Glutamatergic neuron (in vitro differentiated cells): ENCODE measurements at regions not wholly inside any gene's neighbourhood (a gene's known extent, or its start where the extent isn't known, plus 50 kb on each side); places are given as distances from the start of the nearest gene placed in this dataset.
A peak's percentile ranks its signal among the peaks of the same experiment; 100 is the strongest.

Source experiments
- DNase-seq: peaks from one replicate; pipeline ENCODE4 v3.0.0; 2022
- H3K27ac Mint-ChIP-seq: one replicate; pipeline ENCODE4 v1.8.0; 2020; ENCODE audit warnings: mild to moderate bottlenecking, mixed read lengths, inconsistent platforms; ENCODE audit not compliant: unreplicated experiment
- H3K27me3 Mint-ChIP-seq: one replicate; pipeline ENCODE4 v1.8.0; 2020; ENCODE audit warnings: mild to moderate bottlenecking, moderate library complexity, mixed read lengths, inconsistent platforms; ENCODE audit not compliant: unreplicated experiment
- H3K36me3 Mint-ChIP-seq: one replicate; pipeline ENCODE4 v1.8.0; 2020; ENCODE audit warnings: mild to moderate bottlenecking, mixed read lengths, inconsistent platforms; ENCODE audit not compliant: unreplicated experiment
- H3K4me1 Mint-ChIP-seq: one replicate; pipeline ENCODE4 v1.8.0; 2020; ENCODE audit warnings: mild to moderate bottlenecking, low read depth, mixed read lengths, inconsistent platforms; ENCODE audit not compliant: unreplicated experiment
- H3K4me3 Mint-ChIP-seq: one replicate; pipeline ENCODE4 v1.8.0; 2020; ENCODE audit warnings: mild to moderate bottlenecking, mixed read lengths, inconsistent platforms; ENCODE audit not compliant: unreplicated experiment
- H3K9me3 Mint-ChIP-seq: one replicate; pipeline ENCODE4 v1.8.0; 2020; ENCODE audit warnings: mild to moderate bottlenecking, moderate library complexity, mixed read lengths, inconsistent platforms; ENCODE audit not compliant: unreplicated experiment
- CTCF ChIP-seq: fragments of 200-600 bp; sonication (generic); IDR thresholded peaks from one replicate; pipeline ENCODE4 v1.5.0; 2021; ENCODE audit not compliant: partially characterized antibody, unreplicated experiment

GRCh38 chr7:32154797-32155196, 84.6 kb upstream of the PDE1C start:
- H3K36me3 Mint-ChIP-seq: peaks cover 5% of the 10 kb centered on the region
- no peak overlapping the region for H3K4me3 Mint-ChIP-seq
- H3K27ac Mint-ChIP-seq: no peak overlapping the region
- DNase-seq: no peak
- no peak for TF ChIP-seq CTCF
- H3K9me3 Mint-ChIP-seq: no peaks in the 10 kb centered on the region
- H3K27me3 Mint-ChIP-seq: peaks cover 2% of the 10 kb centered on the region
- peaks cover 31% of the 10 kb centered on the region for H3K4me1 Mint-ChIP-seq

- H3K9me3 Mint-ChIP-seq: peaks cover 1% of the 10 kb centered on the region
- H3K4me1 Mint-ChIP-seq: peaks cover 21% of the 10 kb centered on the region
- H3K4me3 Mint-ChIP-seq: peak overlapping the region; percentile 22
- no peak for TF ChIP-seq CTCF
- H3K36me3 Mint-ChIP-seq: peaks cover 5% of the 10 kb centered on the region
- H3K27me3 Mint-ChIP-seq: peaks cover 2% of the 10 kb centered on the region
- peak overlapping the region; percentile 93 for H3K27ac Mint-ChIP-seq
- no peak for DNase-seq
Observed at GRCh38 chr7:32153006-32153405, 82.8 kb upstream of the PDE1C start.

GRCh38 chr7:32152576-32152975, 82.4 kb upstream of the PDE1C start:
- TF ChIP-seq CTCF: no peak
- Mint-ChIP-seq H3K36me3 (peaks cover 5% of the 10 kb centered on the region), H3K9me3 (peaks cover 1% of the 10 kb centered on the region), H3K27ac (peak overlapping the region; percentile 93), H3K4me3 (no peak overlapping the region), H3K27me3 (peaks cover 2% of the 10 kb centered on the region), H3K4me1 (peaks cover 21% of the 10 kb centered on the region)
- DNase-seq: no peak

GRCh38 chr7:32150589-32150988, 80.4 kb upstream of the PDE1C start:
- Mint-ChIP-seq H3K27me3 (peaks cover 2% of the 10 kb centered on the region), H3K4me3 (no peak overlapping the region), H3K4me1 (peaks cover 29% of the 10 kb centered on the region), H3K27ac (no peak overlapping the region), H3K9me3 (peaks cover 5% of the 10 kb centered on the region), H3K36me3 (peaks cover 5% of the 10 kb centered on the region)
- TF ChIP-seq CTCF: no peak
- DNase-seq: no peak

- Mint-ChIP-seq H3K36me3 (peaks cover 5% of the 10 kb centered on the region), H3K4me3 (no peak overlapping the region), H3K4me1 (peaks cover 32% of the 10 kb centered on the region), H3K27ac (no peak overlapping the region), H3K9me3 (peaks cover 5% of the 10 kb centered on the region), H3K27me3 (peaks cover 2% of the 10 kb centered on the region)
- TF ChIP-seq CTCF: no peak
- no peak for DNase-seq
Observed at GRCh38 chr7:32150039-32150438, 79.8 kb upstream of the PDE1C start.
